ENCODE measurements at regions not wholly inside any gene's neighbourhood (a gene's known extent, or its start where the extent isn't known, plus 50 kb on each side); places are given as distances from the start of the nearest gene placed in this dataset.

- ChIA-PET CTCF (no interaction called here), POLR2A (ENCODE audit: low non-redundant PET) (no interaction called here)
- no TSS peak for BruUV-seq (replicated peaks)
- H3K36me3 ChIP-seq (ENCODE audit: insufficient read depth, low read length, poor library complexity, severe bottlenecking): no peaks in the 10 kb centered on the region
- H3K9me3 ChIP-seq (ENCODE audit: low read depth, low read length, poor library complexity, severe bottlenecking): no peaks in the 10 kb centered on the region
- H3K27ac ChIP-seq (ENCODE audit: low read depth, low read length, poor library complexity, severe bottlenecking): no peak overlapping the region
- intact Hi-C loops (cut with micrococcal nuclease; ENCODE audit: unreplicated experiment): no loop called here
- TF ChIP-seq EZH2 (IDR thresholded peaks at IDR 0.05; ENCODE audit: borderline replicate concordance, low read depth, low read length, poor library complexity, severe bottlenecking) (no peak), CTCF (conservative IDR thresholded peaks at IDR 0.05; ENCODE audit: low read depth, low read length) (no peak)
- H3K4me3 ChIP-seq (ENCODE audit: low read depth, low read length, poor library complexity, severe bottlenecking): no peak overlapping the region
- no peaks in the 10 kb centered on the region for H3K27me3 ChIP-seq (replicated peaks; ENCODE audit: insufficient read depth, low read depth, low read length, poor library complexity)
- no peaks in the 10 kb centered on the region for H3K4me1 ChIP-seq (ENCODE audit: insufficient read depth, low read length, poor library complexity, severe bottlenecking)
- DNase-seq (ENCODE audit: low spot score): no peak
Observed at GRCh38 chr9:11742471-11742870, 950.7 kb upstream of the TYRP1 start.

GRCh38 chr9:11743356-11743755, 949.8 kb upstream of the TYRP1 start:
- Histone ChIP-seq H3K27me3 (replicated peaks; ENCODE audit: insufficient read depth, low read depth, low read length, poor library complexity) (no peaks in the 10 kb centered on the region), H3K4me3 (ENCODE audit: low read depth, low read length, poor library complexity, severe bottlenecking) (no peak overlapping the region), H3K4me1 (ENCODE audit: insufficient read depth, low read length, poor library complexity, severe bottlenecking) (no peaks in the 10 kb centered on the region), H3K9me3 (ENCODE audit: low read depth, low read length, poor library complexity, severe bottlenecking) (no peaks in the 10 kb centered on the region), H3K27ac (ENCODE audit: low read depth, low read length, poor library complexity, severe bottlenecking) (no peak overlapping the region), H3K36me3 (ENCODE audit: insufficient read depth, low read length, poor library complexity, severe bottlenecking) (no peaks in the 10 kb centered on the region)
- no peak for DNase-seq (ENCODE audit: low spot score)
- no TSS peak for BruUV-seq (replicated peaks)
- POLR2A ChIA-PET (ENCODE audit: low non-redundant PET): no interaction called here
- TF ChIP-seq CTCF (conservative IDR thresholded peaks at IDR 0.05; ENCODE audit: low read depth, low read length) (no peak), EZH2 (IDR thresholded peaks at IDR 0.05; ENCODE audit: borderline replicate concordance, low read depth, low read length, poor library complexity, severe bottlenecking) (no peak)
- intact Hi-C loops (cut with micrococcal nuclease; ENCODE audit: unreplicated experiment): no loop called here
- CTCF ChIA-PET: no interaction called here

GRCh38 chr9:11749396-11749795, 943.8 kb upstream of the TYRP1 start:
- CTCF ChIA-PET: no interaction called here
- H3K4me1 ChIP-seq (ENCODE audit: insufficient read depth, low read length, poor library complexity, severe bottlenecking): no peaks in the 10 kb centered on the region
- H3K27me3 ChIP-seq (replicated peaks; ENCODE audit: insufficient read depth, low read depth, low read length, poor library complexity): no peaks in the 10 kb centered on the region
- DNase-seq (ENCODE audit: low spot score): no peak
- POLR2A ChIA-PET (ENCODE audit: low non-redundant PET): no interaction called here
- BruUV-seq (replicated peaks): no TSS peak
- no peaks in the 10 kb centered on the region for H3K9me3 ChIP-seq (ENCODE audit: low read depth, low read length, poor library complexity, severe bottlenecking)
- no peak overlapping the region for H3K27ac ChIP-seq (ENCODE audit: low read depth, low read length, poor library complexity, severe bottlenecking)
- no peak for TF ChIP-seq EZH2 (IDR thresholded peaks at IDR 0.05; ENCODE audit: borderline replicate concordance, low read depth, low read length, poor library complexity, severe bottlenecking)
- TF ChIP-seq CTCF (conservative IDR thresholded peaks at IDR 0.05; ENCODE audit: low read depth, low read length): no peak
- H3K4me3 ChIP-seq (ENCODE audit: low read depth, low read length, poor library complexity, severe bottlenecking): no peak overlapping the region
- intact Hi-C loops (cut with micrococcal nuclease; ENCODE audit: unreplicated experiment): no loop called here
- H3K36me3 ChIP-seq (ENCODE audit: insufficient read depth, low read length, poor library complexity, severe bottlenecking): no peaks in the 10 kb centered on the region
